ENCODE measurements at regions not wholly inside any gene's neighbourhood (a gene's known extent, or its start where the extent isn't known, plus 50 kb on each side); places are given as distances from the start of the nearest gene placed in this dataset.

DNA sequence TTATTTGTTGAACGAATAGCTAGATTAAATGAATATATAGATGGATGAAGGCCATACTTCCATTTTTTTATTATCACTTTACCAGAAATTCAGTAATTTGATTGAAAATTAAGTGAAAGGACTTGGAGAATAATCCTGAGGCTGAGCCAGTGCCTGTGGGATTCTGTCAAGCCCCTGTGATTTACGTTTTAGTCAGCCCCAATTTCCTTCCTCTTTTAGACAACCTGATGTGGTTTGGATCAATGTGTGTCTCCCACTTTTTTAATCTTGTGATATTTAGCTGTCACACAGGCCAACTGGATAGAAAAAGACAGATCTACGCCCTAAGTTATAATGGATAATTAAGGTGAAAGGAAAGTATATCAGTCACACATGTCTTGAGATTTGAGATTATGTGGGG, 188.8 kb downstream of the EDN1 start:
- Histone ChIP-seq H4K8ac (replicated peaks; ENCODE audit: insufficient read length, low read depth, low read length) (no peak overlapping the region), H3K4ac (ENCODE audit: low read depth, low read length) (no peak overlapping the region), H3K4me2 (ENCODE audit: insufficient read depth, insufficient read length, low read length) (no peak overlapping the region), H4K5ac (ENCODE audit: insufficient read length, low read depth, low read length) (no peak overlapping the region), H3K56ac (ENCODE audit: insufficient read length, low read depth, low read length) (no peak overlapping the region), H4K91ac (ENCODE audit: insufficient read length, low read depth, low read length) (no peak overlapping the region), H3K27me3 (ENCODE audit: insufficient read depth, low read length) (no peaks in the 10 kb centered on the region), H3K18ac (ENCODE audit: insufficient read length, low read depth, low read length) (no peak overlapping the region), H4K20me1 (ENCODE audit: control insufficient read depth, insufficient read depth, insufficient read length) (no peaks in the 10 kb centered on the region), H3T11ph (ENCODE audit: low read length) (no peak overlapping the region), H2BK15ac (ENCODE audit: low read depth, low read length) (no peak overlapping the region), H2BK20ac (ENCODE audit: low read depth, low read length, poor library complexity, severe bottlenecking) (no peak overlapping the region), H2BK5ac (ENCODE audit: insufficient read length, low read length) (no peak overlapping the region), H3K14ac (ENCODE audit: insufficient read depth, low read length) (no peak overlapping the region), H2AFZ (ENCODE audit: low read length) (no peak overlapping the region), H2BK12ac (ENCODE audit: insufficient read length, low read depth, low read length) (no peak overlapping the region), H3K23ac (ENCODE audit: insufficient read length, low read depth, low read length) (no peak overlapping the region), H3K9me3 (ENCODE audit: control insufficient read depth, low read depth, low read length) (no peaks in the 10 kb centered on the region), H3K9ac (ENCODE audit: extremely low read depth, insufficient read length, low read length) (no peak overlapping the region), H3K4me1 (ENCODE audit: insufficient read depth, low read length) (no peaks in the 10 kb centered on the region; the same call in 1 of the 2 replicates), H3K79me2 (ENCODE audit: insufficient read depth, low read length) (no peaks in the 10 kb centered on the region), H3K23me2 (ENCODE audit: insufficient read length, low read depth, low read length, poor library complexity, severe bottlenecking) (no peaks in the 10 kb centered on the region), H2BK120ac (ENCODE audit: low read depth, low read length, poor library complexity, severe bottlenecking) (no peak overlapping the region), H2AK5ac (ENCODE audit: insufficient read length, low read length) (no peak overlapping the region), H3K79me1 (ENCODE audit: insufficient read depth, low read depth, low read length, poor library complexity, severe bottlenecking) (no peaks in the 10 kb centered on the region), H3K27ac (ENCODE audit: insufficient read length, low read depth, low read length) (no peak overlapping the region)
- Mint-ChIP-seq H3K27me3 (ENCODE audit: low read depth) (no peaks in the 10 kb centered on the region), H3K4me3 (no peak overlapping the region), H3K36me3 (ENCODE audit: insufficient read depth in 1 of 3, low read depth in 3 of 3) (peaks cover 0 to 11% (median 0%) of the 10 kb centered on the region in 3 experiments; a peak in 1 of 7 replicates), H3K9me3 (no peaks in the 10 kb centered on the region), H3K4me1 (peaks cover 14 to 28% of the 10 kb centered on the region in 2 experiments), H3K27ac (no peak overlapping the region)
- DNase-seq, result no peak
- TF ChIP-seq, protein P1, sequence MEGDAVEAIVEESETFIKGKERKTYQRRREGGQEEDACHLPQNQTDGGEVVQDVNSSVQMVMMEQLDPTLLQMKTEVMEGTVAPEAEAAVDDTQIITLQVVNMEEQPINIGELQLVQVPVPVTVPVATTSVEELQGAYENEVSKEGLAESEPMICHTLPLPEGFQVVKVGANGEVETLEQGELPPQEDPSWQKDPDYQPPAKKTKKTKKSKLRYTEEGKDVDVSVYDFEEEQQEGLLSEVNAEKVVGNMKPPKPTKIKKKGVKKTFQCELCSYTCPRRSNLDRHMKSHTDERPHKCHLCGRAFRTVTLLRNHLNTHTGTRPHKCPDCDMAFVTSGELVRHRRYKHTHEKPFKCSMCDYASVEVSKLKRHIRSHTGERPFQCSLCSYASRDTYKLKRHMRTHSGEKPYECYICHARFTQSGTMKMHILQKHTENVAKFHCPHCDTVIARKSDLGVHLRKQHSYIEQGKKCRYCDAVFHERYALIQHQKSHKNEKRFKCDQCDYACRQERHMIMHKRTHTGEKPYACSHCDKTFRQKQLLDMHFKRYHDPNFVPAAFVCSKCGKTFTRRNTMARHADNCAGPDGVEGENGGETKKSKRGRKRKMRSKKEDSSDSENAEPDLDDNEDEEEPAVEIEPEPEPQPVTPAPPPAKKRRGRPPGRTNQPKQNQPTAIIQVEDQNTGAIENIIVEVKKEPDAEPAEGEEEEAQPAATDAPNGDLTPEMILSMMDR (conservative IDR thresholded peaks at IDR 0.05), result no peak
- no CpG with 5 or more reads among the region's 3 CpGs for WGBS (ENCODE audit: extremely low coverage, insufficient read length, low lambda C conversion rate)

Measured in H9 (cell line).